ENCODE measurements at regions not wholly inside any gene's neighbourhood (a gene's known extent, or its start where the extent isn't known, plus 50 kb on each side); places are given as distances from the start of the nearest gene placed in this dataset.
"Not testable (repeated sequence)": the region's sequence is repeated elsewhere in the genome, so short reads cannot be mapped to it uniquely, and the experiment has no call there.

- DNase-seq (ENCODE audit: low spot score): no peak
Observed at GRCh38 chr2:220341014-220341413, 713.6 kb downstream of the SLC4A3 start.

- no peak for DNase-seq (ENCODE audit: low spot score)
Observed at GRCh38 chr2:220346919-220347318, 719.5 kb downstream of the SLC4A3 start.

GRCh38 chr2:220347626-220348025, 720.2 kb downstream of the SLC4A3 start:
- no peak for DNase-seq (ENCODE audit: low spot score)

GRCh38 chr2:220348206-220348605, 720.8 kb downstream of the SLC4A3 start:
- DNase-seq (ENCODE audit: low spot score): no peak

- DNase-seq (ENCODE audit: low spot score): no peak
Observed at GRCh38 chr2:220353897-220354296, 726.5 kb downstream of the SLC4A3 start.

- DNase-seq (ENCODE audit: low spot score): no peak
Observed at GRCh38 chr2:220356076-220356475, 728.6 kb downstream of the SLC4A3 start.

- DNase-seq (ENCODE audit: low spot score): no peak
Observed at GRCh38 chr2:220365023-220365422, 737.6 kb downstream of the SLC4A3 start.

GRCh38 chr2:220366765-220367164, 739.3 kb downstream of the SLC4A3 start:
- DNase-seq (ENCODE audit: low spot score): no peak

GRCh38 chr2:220370764-220371163, 743.3 kb downstream of the SLC4A3 start:
- no peak for DNase-seq (ENCODE audit: low spot score)

- DNase-seq (ENCODE audit: low spot score): no peak
Observed at GRCh38 chr2:220371211-220371610, 743.8 kb downstream of the SLC4A3 start.

GRCh38 chr2:220373878-220374277, 746.4 kb downstream of the SLC4A3 start:
- no peak for DNase-seq (ENCODE audit: low spot score)

GRCh38 chr2:220374282-220374681, 746.9 kb downstream of the SLC4A3 start:
- DNase-seq (ENCODE audit: low spot score): no peak

- DNase-seq (ENCODE audit: low spot score): no peak
Observed at GRCh38 chr2:220377482-220378155, 750.2 kb downstream of the SLC4A3 start.

- DNase-seq (ENCODE audit: low spot score): not testable (repeated sequence)
Observed at GRCh38 chr2:220387758-220388157, 760.3 kb downstream of the SLC4A3 start.

- no peak for DNase-seq (ENCODE audit: low spot score)
Observed at GRCh38 chr2:220393711-220394110, 766.3 kb downstream of the SLC4A3 start.

GRCh38 chr2:220394433-220394832, 767.0 kb downstream of the SLC4A3 start:
- no peak for DNase-seq (ENCODE audit: low spot score)

- DNase-seq (ENCODE audit: low spot score): no peak
Observed at GRCh38 chr2:220396287-220396686, 768.9 kb downstream of the SLC4A3 start.

- DNase-seq (ENCODE audit: low spot score): no peak
Observed at GRCh38 chr2:220410296-220410695, 782.9 kb downstream of the SLC4A3 start.

- no peak for DNase-seq (ENCODE audit: low spot score)
Observed at GRCh38 chr2:220417503-220417902, 790.1 kb downstream of the SLC4A3 start.

GRCh38 chr2:220419647-220420046, 792.2 kb downstream of the SLC4A3 start:
- DNase-seq (ENCODE audit: low spot score): no peak

GRCh38 chr2:220420820-220421219, 793.4 kb downstream of the SLC4A3 start:
- DNase-seq (ENCODE audit: low spot score): no peak

- DNase-seq (ENCODE audit: low spot score): no peak
Observed at GRCh38 chr2:220422676-220423075, 795.2 kb downstream of the SLC4A3 start.

- DNase-seq (ENCODE audit: low spot score): no peak
Observed at GRCh38 chr2:220424561-220424960, 797.1 kb downstream of the SLC4A3 start.

GRCh38 chr2:220432645-220433044, 805.2 kb downstream of the SLC4A3 start:
- no peak for DNase-seq (ENCODE audit: low spot score)

All from ureter (tissue), 1 donor.